ENCODE measurements at regions not wholly inside any gene's neighbourhood (a gene's known extent, or its start where the extent isn't known, plus 50 kb on each side); places are given as distances from the start of the nearest gene placed in this dataset.
"Not testable (repeated sequence)": the region's sequence is repeated elsewhere in the genome, so short reads cannot be mapped to it uniquely, and the experiment has no call there.

DNA sequence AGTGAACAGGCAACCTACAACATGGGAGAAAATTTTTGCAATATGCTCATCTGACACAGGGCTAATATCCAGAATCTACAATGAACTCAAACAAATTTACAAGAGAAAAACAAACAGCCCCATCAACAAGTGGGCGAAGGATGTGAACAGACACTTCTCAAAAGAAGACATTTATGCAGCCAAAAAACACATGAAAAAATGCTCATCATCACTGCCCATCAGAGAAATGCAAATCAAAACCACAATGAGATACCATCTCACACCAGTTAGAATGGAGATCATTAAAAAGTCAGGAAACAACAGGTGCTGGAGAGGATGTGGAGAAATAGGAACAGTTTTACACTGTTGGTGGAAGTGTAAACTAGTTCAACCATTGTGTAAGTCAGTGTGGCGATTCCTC is 76.7 kb upstream of the NMU start:
- H3K36me3 ChIP-seq (ENCODE audit: control insufficient read depth in 2 of 2, insufficient read depth in 1 of 2, low read length in 2 of 2); H3K4me1 ChIP-seq (ENCODE audit: control insufficient read depth, insufficient read depth, low read length); POLR2A ChIA-PET; H3K27ac ChIP-seq (ENCODE audit: extremely low read depth, low read depth, low read length); CTCF ChIA-PET; H3K4me3 ChIP-seq (ENCODE audit: low read depth, low read length); H3K9me3 ChIP-seq (ENCODE audit: control insufficient read depth, insufficient read depth, low read depth, low read length): not testable (repeated sequence)
- TF ChIP-seq SCRT2 (tag by site-specific recombination; IDR thresholded peaks at IDR 0.05), result peak; percentile 76
- peak; percentile 61 for TF ChIP-seq SCRT1 (tag by site-specific recombination; IDR thresholded peaks at IDR 0.05; ENCODE audit: borderline replicate concordance)

GRCh38 chr4:55721651-55722050 is 85.6 kb upstream of the NMU start:
- no peaks in the 10 kb centered on the region for H3K4me1 ChIP-seq (ENCODE audit: control insufficient read depth, insufficient read depth, low read length)
- H3K27ac ChIP-seq (ENCODE audit: extremely low read depth, low read depth, low read length), result no peak overlapping the region
- H3K4me3 ChIP-seq (ENCODE audit: low read depth, low read length), result no peak overlapping the region
- H3K9me3 ChIP-seq (ENCODE audit: control insufficient read depth, insufficient read depth, low read depth, low read length), result no peaks in the 10 kb centered on the region
- TF ChIP-seq ZNF792 (tag by site-specific recombination; IDR thresholded peaks at IDR 0.05), result no peak
- no peak for TF ChIP-seq ZNF341 (tag by site-specific recombination; IDR thresholded peaks at IDR 0.05; ENCODE audit: low read depth)
- TF ChIP-seq SETDB1 (IDR thresholded peaks at IDR 0.05; ENCODE audit: insufficient read length, low read length), result no peak
- TF ChIP-seq ZNF521 (tag by site-specific recombination; IDR thresholded peaks at IDR 0.05), result no peak
- no peak for TF ChIP-seq ZNF600 (tag by site-specific recombination; IDR thresholded peaks at IDR 0.05)
- no peak for TF ChIP-seq KLF9 (tag by site-specific recombination; IDR thresholded peaks at IDR 0.05; ENCODE audit: low read depth)
- ChIA-PET CTCF (interaction anchor here (0.6 to 0.8 kb wide), 2 partner anchors 146 to 174 kb away, joined by 3 to 4 read pairs; no protein-coding TSS in a partner anchor), POLR2A (no interaction called here)
- H3K36me3 ChIP-seq (ENCODE audit: control insufficient read depth in 2 of 2, insufficient read depth in 1 of 2, low read length in 2 of 2), result no peaks in the 10 kb centered on the region

DNA sequence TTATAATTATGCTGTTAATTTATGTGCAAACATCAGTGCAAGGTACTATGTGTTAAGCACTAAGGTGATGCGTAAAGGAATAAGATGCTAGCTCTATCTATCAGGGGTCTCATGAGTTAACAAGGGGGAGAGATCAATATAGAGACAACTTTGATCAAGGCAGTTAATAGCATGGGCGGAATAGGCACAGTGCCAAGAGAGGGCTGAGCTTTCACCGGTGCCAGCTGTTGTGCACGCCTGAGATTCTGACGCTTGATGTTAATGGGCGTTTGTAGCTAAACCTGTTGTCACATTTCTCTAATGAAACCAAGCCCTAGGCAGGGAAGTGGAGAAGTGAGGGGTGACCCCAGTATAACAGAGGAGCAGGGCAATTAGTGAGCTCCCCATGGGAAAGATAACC is 86.0 kb upstream of the NMU start:
- POLR2A ChIA-PET, result no interaction called here
- Histone ChIP-seq H3K9me3 (ENCODE audit: control insufficient read depth, insufficient read depth, low read depth, low read length) (no peaks in the 10 kb centered on the region), H3K27ac (ENCODE audit: extremely low read depth, low read depth, low read length) (no peak overlapping the region), H3K36me3 (ENCODE audit: control insufficient read depth in 2 of 2, insufficient read depth in 1 of 2, low read length in 2 of 2) (no peaks in the 10 kb centered on the region), H3K4me1 (ENCODE audit: control insufficient read depth, insufficient read depth, low read length) (no peaks in the 10 kb centered on the region), H3K4me3 (ENCODE audit: low read depth, low read length) (no peak overlapping the region)
- TF ChIP-seq GLIS1 (tag by site-specific recombination; IDR thresholded peaks at IDR 0.05) (no peak), ZNF146 (tag by site-specific recombination; IDR thresholded peaks at IDR 0.05) (no peak), ZNF23 (tag by site-specific recombination; IDR thresholded peaks at IDR 0.05; ENCODE audit: borderline replicate concordance) (no peak), ZSCAN18 (tag by site-specific recombination; IDR thresholded peaks at IDR 0.05) (no peak)
- CTCF ChIA-PET, result interaction anchor here (0.6 to 0.8 kb wide), 3 partner anchors 145 to 175 kb away, joined by 3 to 4 read pairs (median 3); no protein-coding TSS in a partner anchor

DNA sequence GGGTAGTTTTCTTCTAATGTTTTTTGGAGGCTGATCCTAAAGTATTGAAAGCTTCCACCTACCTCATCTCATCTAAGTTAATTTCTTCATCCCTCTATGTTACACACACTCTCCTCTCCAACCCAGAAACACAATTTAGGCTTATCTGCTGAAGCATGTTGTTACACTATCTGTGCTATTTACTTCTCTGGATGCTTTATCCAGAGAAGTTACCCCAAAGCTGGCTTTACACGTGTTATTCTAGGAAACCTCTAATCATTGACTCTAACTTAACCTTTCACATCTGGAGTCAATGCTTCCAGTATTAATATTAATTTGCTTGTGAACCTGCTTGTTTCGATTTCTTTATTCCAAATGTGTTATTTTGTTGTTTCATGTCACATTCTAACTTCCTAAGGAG is 87.3 kb upstream of the NMU start:
- H3K27ac ChIP-seq (ENCODE audit: extremely low read depth, low read depth, low read length), result no peak overlapping the region
- no peaks in the 10 kb centered on the region for H3K36me3 ChIP-seq (ENCODE audit: control insufficient read depth in 2 of 2, insufficient read depth in 1 of 2, low read length in 2 of 2)
- no peaks in the 10 kb centered on the region for H3K9me3 ChIP-seq (ENCODE audit: control insufficient read depth, insufficient read depth, low read depth, low read length)
- POLR2A ChIA-PET, result no interaction called here
- CTCF ChIA-PET, result interaction anchor here (0.6 kb wide), 1 partner anchor 13 kb away, joined by 3 read pairs; no protein-coding TSS in a partner anchor
- H3K4me3 ChIP-seq (ENCODE audit: low read depth, low read length), result no peak overlapping the region
- H3K4me1 ChIP-seq (ENCODE audit: control insufficient read depth, insufficient read depth, low read length), result no peaks in the 10 kb centered on the region
- TF ChIP-seq, protein P1, sequence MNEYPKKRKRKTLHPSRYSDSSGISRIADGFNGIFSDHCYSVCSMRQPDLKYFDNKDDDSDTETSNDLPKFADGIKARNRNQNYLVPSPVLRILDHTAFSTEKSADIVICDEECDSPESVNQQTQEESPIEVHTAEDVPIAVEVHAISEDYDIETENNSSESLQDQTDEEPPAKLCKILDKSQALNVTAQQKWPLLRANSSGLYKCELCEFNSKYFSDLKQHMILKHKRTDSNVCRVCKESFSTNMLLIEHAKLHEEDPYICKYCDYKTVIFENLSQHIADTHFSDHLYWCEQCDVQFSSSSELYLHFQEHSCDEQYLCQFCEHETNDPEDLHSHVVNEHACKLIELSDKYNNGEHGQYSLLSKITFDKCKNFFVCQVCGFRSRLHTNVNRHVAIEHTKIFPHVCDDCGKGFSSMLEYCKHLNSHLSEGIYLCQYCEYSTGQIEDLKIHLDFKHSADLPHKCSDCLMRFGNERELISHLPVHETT (tag by site-specific recombination; IDR thresholded peaks at IDR 0.05), result no peak
- TF ChIP-seq ZNF324 (tag by site-specific recombination; IDR thresholded peaks at IDR 0.05), result no peak
- TF ChIP-seq ZNF521 (tag by site-specific recombination; IDR thresholded peaks at IDR 0.05), result no peak
- no peak for TF ChIP-seq ZNF48 (tag by site-specific recombination; IDR thresholded peaks at IDR 0.05)
- no peak for TF ChIP-seq ZNF596 (tag by site-specific recombination; IDR thresholded peaks at IDR 0.05)
- no peak for TF ChIP-seq ZNF629 (tag by site-specific recombination; IDR thresholded peaks at IDR 0.05)
- no peak for TF ChIP-seq SP2 (tag by site-specific recombination; IDR thresholded peaks at IDR 0.05)
- no peak for TF ChIP-seq ZSCAN30 (tag by site-specific recombination; IDR thresholded peaks at IDR 0.05)
- TF ChIP-seq RBAK (tag by site-specific recombination; IDR thresholded peaks at IDR 0.05), result no peak
- no peak for TF ChIP-seq ZNF302 (tag by site-specific recombination; IDR thresholded peaks at IDR 0.05; ENCODE audit: low read depth)
- no peak for TF ChIP-seq GLI4 (tag by site-specific recombination; IDR thresholded peaks at IDR 0.05)
- no peak for TF ChIP-seq TCF7L2 (IDR thresholded peaks at IDR 0.05; ENCODE audit: borderline replicate concordance, low read depth, low read length)
- TF ChIP-seq, protein P2, sequence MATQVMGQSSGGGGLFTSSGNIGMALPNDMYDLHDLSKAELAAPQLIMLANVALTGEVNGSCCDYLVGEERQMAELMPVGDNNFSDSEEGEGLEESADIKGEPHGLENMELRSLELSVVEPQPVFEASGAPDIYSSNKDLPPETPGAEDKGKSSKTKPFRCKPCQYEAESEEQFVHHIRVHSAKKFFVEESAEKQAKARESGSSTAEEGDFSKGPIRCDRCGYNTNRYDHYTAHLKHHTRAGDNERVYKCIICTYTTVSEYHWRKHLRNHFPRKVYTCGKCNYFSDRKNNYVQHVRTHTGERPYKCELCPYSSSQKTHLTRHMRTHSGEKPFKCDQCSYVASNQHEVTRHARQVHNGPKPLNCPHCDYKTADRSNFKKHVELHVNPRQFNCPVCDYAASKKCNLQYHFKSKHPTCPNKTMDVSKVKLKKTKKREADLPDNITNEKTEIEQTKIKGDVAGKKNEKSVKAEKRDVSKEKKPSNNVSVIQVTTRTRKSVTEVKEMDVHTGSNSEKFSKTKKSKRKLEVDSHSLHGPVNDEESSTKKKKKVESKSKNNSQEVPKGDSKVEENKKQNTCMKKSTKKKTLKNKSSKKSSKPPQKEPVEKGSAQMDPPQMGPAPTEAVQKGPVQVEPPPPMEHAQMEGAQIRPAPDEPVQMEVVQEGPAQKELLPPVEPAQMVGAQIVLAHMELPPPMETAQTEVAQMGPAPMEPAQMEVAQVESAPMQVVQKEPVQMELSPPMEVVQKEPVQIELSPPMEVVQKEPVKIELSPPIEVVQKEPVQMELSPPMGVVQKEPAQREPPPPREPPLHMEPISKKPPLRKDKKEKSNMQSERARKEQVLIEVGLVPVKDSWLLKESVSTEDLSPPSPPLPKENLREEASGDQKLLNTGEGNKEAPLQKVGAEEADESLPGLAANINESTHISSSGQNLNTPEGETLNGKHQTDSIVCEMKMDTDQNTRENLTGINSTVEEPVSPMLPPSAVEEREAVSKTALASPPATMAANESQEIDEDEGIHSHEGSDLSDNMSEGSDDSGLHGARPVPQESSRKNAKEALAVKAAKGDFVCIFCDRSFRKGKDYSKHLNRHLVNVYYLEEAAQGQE (tag by site-specific recombination; IDR thresholded peaks at IDR 0.05), result no peak
